GM12878 (cell line): ENCODE measurements at regions not wholly inside any gene's neighbourhood (a gene's known extent, or its start where the extent isn't known, plus 50 kb on each side); places are given as distances from the start of the nearest gene placed in this dataset.

ENCODE experiments used
- ATAC-seq: fragments of 200-7000 bp; cut with Tn5 transposase; 3 replicates; pipeline ENCODE4 v1.9.1; 2020; ENCODE audit warnings: mild to moderate bottlenecking, moderate library complexity
- BruUV-seq: library from RNA; stranded (reverse); fragments of 400-500 nt; replicated peaks from 2 replicates; lab custom pipeline; 2021; lab: Mats Ljungman, UMichigan
- CTCF ChIA-PET: fragments of 300-600 bp; sonication (Branson Sonifier 250); formaldehyde crosslinking; extraction: SDS; loops from one replicate; lab custom pipeline; 2021; ENCODE audit warnings: inconsistent platforms; lab: Yijun Ruan, JAX
- POLR2A ChIA-PET: fragments of 350-600 bp; formaldehyde crosslinking; extraction: SDS; loops from one replicate; lab custom pipeline; 2021; ENCODE audit warnings: inconsistent platforms; lab: Charles Lee
- RAD21 ChIA-PET: fragments of 300-600 bp; sonication (Branson Sonifier 250); formaldehyde crosslinking; loops from one replicate; lab custom pipeline; 2023; ENCODE audit warnings: antibody characterized with exemption; ENCODE audit not compliant: unreplicated experiment; lab: Charles Lee
- SMC1A ChIA-PET: fragments of 300-600 bp; sonication (Branson Sonifier 250); formaldehyde crosslinking; loops from one replicate; lab custom pipeline; 2023; ENCODE audit not compliant: unreplicated experiment, uncharacterized antibody; lab: Charles Lee
- DNase-seq: peaks from one replicate; pipeline ENCODE4 v3.0.0-alpha.2; 2011; ENCODE audit warnings: low read depth, low spot score
- FAIRE-seq: peaks from 3 replicates; lab custom pipeline; 2011; peaks lifted over from hg19 to GRCh38; lab: Jason Lieb, UNC
- H2AFZ ChIP-seq: 2 replicates; pipeline ENCODE4 v1.6.0; 2011; ENCODE audit warnings: low read depth, low read length, control low read depth; ENCODE audit not compliant: control insufficient read depth
- H3K27ac ChIP-seq: 2 replicates; pipeline ENCODE4 v1.5.1; 2011; ENCODE audit warnings: control low read depth; ENCODE audit not compliant: control insufficient read depth, insufficient read depth
- H3K27me3 ChIP-seq, 2 experiments: replicated peaks in 1 of 2; 2 replicates each; pipeline versions ENCODE4 v1.6.0 to v1.6.1; 2011; ENCODE audit warnings: low read length in 1 of 2; ENCODE audit not compliant: control insufficient read depth in 2 of 2, insufficient read depth in 2 of 2
- H3K36me3 ChIP-seq, 2 experiments: 2 replicates each; pipeline ENCODE4 v1.5.1; 2011; ENCODE audit warnings: low read length in 1 of 2; ENCODE audit not compliant: control insufficient read depth in 2 of 2, insufficient read depth in 2 of 2
- H3K4me1 ChIP-seq: 2 replicates; pipeline ENCODE4 v1.6.1; 2011; ENCODE audit warnings: mild to moderate bottlenecking, low read length, moderate library complexity, mixed read lengths; ENCODE audit not compliant: control insufficient read depth, insufficient read depth
- H3K4me2 ChIP-seq: 2 replicates; pipeline ENCODE4 v1.6.0; 2011; ENCODE audit warnings: control low read depth; ENCODE audit not compliant: control insufficient read depth, insufficient read depth
- H3K4me3 ChIP-seq: fragments of 200-600 bp; sonication (generic); 2 replicates; pipeline ENCODE4 v1.5.1; 2016
- H3K79me2 ChIP-seq: 2 replicates; pipeline ENCODE4 v1.6.0; 2011; ENCODE audit warnings: low read length; ENCODE audit not compliant: control insufficient read depth, insufficient read depth
- H3K9ac ChIP-seq: 2 replicates; pipeline ENCODE4 v1.8.0; 2011; ENCODE audit warnings: low read length, control low read depth, mixed read lengths; ENCODE audit not compliant: control insufficient read depth, insufficient read depth
- H3K9me3 ChIP-seq: replicated peaks from 3 replicates; pipeline ENCODE4 v1.5.1; 2011; ENCODE audit warnings: mild to moderate bottlenecking, low read length; ENCODE audit not compliant: control insufficient read depth, insufficient read depth
- H4K20me1 ChIP-seq: 2 replicates; pipeline ENCODE4 v1.6.0; 2011; ENCODE audit not compliant: control insufficient read depth, insufficient read depth
- NFYA ChIP-seq: IDR thresholded peaks from 2 replicates; pipeline ENCODE4 v1.6.1; 2011; ENCODE audit warnings: low read depth, mild to moderate bottlenecking, low read length, improper control_type of control experiment, borderline replicate concordance
- POLR2AphosphoS5 ChIP-seq: IDR thresholded peaks from 2 replicates; pipeline ENCODE4 v1.6.1; 2011; ENCODE audit warnings: mild to moderate bottlenecking, low read length, inconsistent platforms
- RAD51 ChIP-seq: fragments of 450-650 bp; IDR thresholded peaks from 2 replicates; pipeline ENCODE4 v1.6.1; 2016; ENCODE audit warnings: moderate library complexity, mild to moderate bottlenecking, inconsistent platforms
- RB1 ChIP-seq: fragments of 450-650 bp; formaldehyde crosslinking; IDR thresholded peaks from 2 replicates; pipeline ENCODE4 v1.6.1; 2017; ENCODE audit warnings: mild to moderate bottlenecking, borderline replicate concordance
- SKIL ChIP-seq: fragments of 450-650 bp; IDR thresholded peaks from 2 replicates; pipeline ENCODE4 v1.6.1; 2017; ENCODE audit warnings: mild to moderate bottlenecking, low read depth, inconsistent platforms; ENCODE audit not compliant: poor library complexity, severe bottlenecking
- ZBTB4 ChIP-seq: fragments of 450-650 bp; formaldehyde crosslinking; IDR thresholded peaks from 2 replicates; pipeline ENCODE4 v1.4.0; 2022; ENCODE audit warnings: mild to moderate bottlenecking, moderate library complexity
- WGBS: methylation state at CpG from one replicate; pipeline ENCODE4 v1.1.6; 2016; ENCODE audit warnings: low lambda C conversion rate; ENCODE audit not compliant: insufficient replicate concordance, insufficient coverage; ENCODE audit errors: missing lambda C conversion rate; 5-methylcytosine and 5-hydroxymethylcytosine counted together
- in situ Hi-C: fragments of 300-500 bp; cut with MboI; formaldehyde crosslinking; loops from 9 replicates; pipeline ENCODE4 v1.14.3; 2018; ENCODE audit warnings: mixed read lengths
- intact Hi-C: fragments of 100-400 bp; cut with micrococcal nuclease; formaldehyde crosslinking; loops from one replicate; pipeline ENCODE4 v1.14.2; 2022; ENCODE audit not compliant: unreplicated experiment
- TF ChIP-seq, protein P1 (sequence below): IDR thresholded peaks from 2 replicates; pipeline ENCODE4 v1.6.1; 2011; ENCODE audit warnings: borderline replicate concordance, low read depth, mild to moderate bottlenecking, moderate library complexity, mixed read lengths, low read length; ENCODE audit not compliant: insufficient read depth; ENCODE audit errors: extremely low read length

DNA sequence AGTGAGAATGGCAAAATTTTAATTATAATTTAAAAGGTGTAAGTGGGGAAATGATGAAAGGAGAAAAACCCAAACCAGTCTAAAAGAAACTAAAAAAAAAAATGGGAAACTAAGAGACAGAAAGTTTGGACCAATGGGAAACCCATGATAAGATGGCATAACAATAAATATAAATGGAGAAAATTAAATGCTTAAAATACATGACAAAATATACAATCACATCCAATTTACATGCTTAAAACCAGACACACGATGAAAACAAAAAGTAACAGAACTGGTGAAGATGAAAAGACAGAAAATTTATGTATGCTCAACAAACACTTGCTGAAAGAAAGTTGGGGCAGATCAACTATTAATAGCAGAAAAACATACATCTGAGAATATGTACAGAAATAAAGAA, 1471.1 kb downstream of the TBC1D22A start:
- Histone ChIP-seq H3K36me3 (no peaks in the 10 kb centered on the region), H2AFZ (no peak overlapping the region), H3K79me2 (no peaks in the 10 kb centered on the region), H3K27ac (no peak overlapping the region), H3K4me2 (no peak overlapping the region), H3K4me1 (no peaks in the 10 kb centered on the region), H3K9me3 (no peaks in the 10 kb centered on the region; the same call in 2 of the 3 replicates), H3K9ac (no peak overlapping the region), H3K4me3 (no peak overlapping the region), H4K20me1 (no peaks in the 10 kb centered on the region), H3K27me3 (no peaks in the 10 kb centered on the region)
- ChIA-PET CTCF (no interaction called here), RAD21 (no interaction called here), SMC1A (no interaction called here), POLR2A (no interaction called here)
- DNase-seq (no peak), FAIRE-seq (no peak), ATAC-seq (no peak)
- TF ChIP-seq, protein P1, sequence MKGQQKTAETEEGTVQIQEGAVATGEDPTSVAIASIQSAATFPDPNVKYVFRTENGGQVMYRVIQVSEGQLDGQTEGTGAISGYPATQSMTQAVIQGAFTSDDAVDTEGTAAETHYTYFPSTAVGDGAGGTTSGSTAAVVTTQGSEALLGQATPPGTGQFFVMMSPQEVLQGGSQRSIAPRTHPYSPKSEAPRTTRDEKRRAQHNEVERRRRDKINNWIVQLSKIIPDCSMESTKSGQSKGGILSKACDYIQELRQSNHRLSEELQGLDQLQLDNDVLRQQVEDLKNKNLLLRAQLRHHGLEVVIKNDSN, result no peak
- TF ChIP-seq SKIL (no peak), RB1 (no peak), NFYA (no peak), ZBTB4 (CRISPR knock-in tag) (no peak), POLR2AphosphoS5 (no peak), RAD51 (no peak)
- intact Hi-C loops (no loop called here), in situ Hi-C loops (no loop called here)
- WGBS, result 0% methylated on average over 1 of the region's 1 CpG
- no TSS peak for BruUV-seq
